GM12878 (cell line): ENCODE measurements at regions not wholly inside any gene's neighbourhood (a gene's known extent, or its start where the extent isn't known, plus 50 kb on each side); places are given as distances from the start of the nearest gene placed in this dataset.

Experiments
- ATAC-seq: fragments of 200-7000 bp; cut with Tn5 transposase; 3 replicates; pipeline ENCODE4 v1.9.1; 2020; ENCODE audit warnings: mild to moderate bottlenecking, moderate library complexity
- BruUV-seq: library from RNA; stranded (reverse); fragments of 400-500 nt; replicated peaks from 2 replicates; lab custom pipeline; 2021; lab: Mats Ljungman, UMichigan
- CTCF ChIA-PET: fragments of 300-600 bp; sonication (Branson Sonifier 250); formaldehyde crosslinking; extraction: SDS; loops from one replicate; lab custom pipeline; 2021; ENCODE audit warnings: inconsistent platforms; lab: Yijun Ruan, JAX
- POLR2A ChIA-PET: fragments of 350-600 bp; formaldehyde crosslinking; extraction: SDS; loops from one replicate; lab custom pipeline; 2021; ENCODE audit warnings: inconsistent platforms; lab: Charles Lee
- RAD21 ChIA-PET: fragments of 300-600 bp; sonication (Branson Sonifier 250); formaldehyde crosslinking; loops from one replicate; lab custom pipeline; 2023; ENCODE audit warnings: antibody characterized with exemption; ENCODE audit not compliant: unreplicated experiment; lab: Charles Lee
- SMC1A ChIA-PET: fragments of 300-600 bp; sonication (Branson Sonifier 250); formaldehyde crosslinking; loops from one replicate; lab custom pipeline; 2023; ENCODE audit not compliant: unreplicated experiment, uncharacterized antibody; lab: Charles Lee
- DNase-seq: peaks from one replicate; pipeline ENCODE4 v3.0.0-alpha.2; 2011; ENCODE audit warnings: low read depth, low spot score
- FAIRE-seq: peaks from 3 replicates; lab custom pipeline; 2011; peaks lifted over from hg19 to GRCh38; lab: Jason Lieb, UNC
- H2AFZ ChIP-seq: 2 replicates; pipeline ENCODE4 v1.6.0; 2011; ENCODE audit warnings: low read depth, low read length, control low read depth; ENCODE audit not compliant: control insufficient read depth
- H3K27ac ChIP-seq: 2 replicates; pipeline ENCODE4 v1.5.1; 2011; ENCODE audit warnings: control low read depth; ENCODE audit not compliant: control insufficient read depth, insufficient read depth
- H3K27me3 ChIP-seq, 2 experiments: replicated peaks in 1 of 2; 2 replicates each; pipeline versions ENCODE4 v1.6.0 to v1.6.1; 2011; ENCODE audit warnings: low read length in 1 of 2; ENCODE audit not compliant: control insufficient read depth in 2 of 2, insufficient read depth in 2 of 2
- H3K36me3 ChIP-seq, 2 experiments: 2 replicates each; pipeline ENCODE4 v1.5.1; 2011; ENCODE audit warnings: low read length in 1 of 2; ENCODE audit not compliant: control insufficient read depth in 2 of 2, insufficient read depth in 2 of 2
- H3K4me1 ChIP-seq: 2 replicates; pipeline ENCODE4 v1.6.1; 2011; ENCODE audit warnings: mild to moderate bottlenecking, low read length, moderate library complexity, mixed read lengths; ENCODE audit not compliant: control insufficient read depth, insufficient read depth
- H3K4me2 ChIP-seq: 2 replicates; pipeline ENCODE4 v1.6.0; 2011; ENCODE audit warnings: control low read depth; ENCODE audit not compliant: control insufficient read depth, insufficient read depth
- H3K4me3 ChIP-seq: fragments of 200-600 bp; sonication (generic); 2 replicates; pipeline ENCODE4 v1.5.1; 2016
- H3K79me2 ChIP-seq: 2 replicates; pipeline ENCODE4 v1.6.0; 2011; ENCODE audit warnings: low read length; ENCODE audit not compliant: control insufficient read depth, insufficient read depth
- H3K9ac ChIP-seq: 2 replicates; pipeline ENCODE4 v1.8.0; 2011; ENCODE audit warnings: low read length, control low read depth, mixed read lengths; ENCODE audit not compliant: control insufficient read depth, insufficient read depth
- H3K9me3 ChIP-seq: replicated peaks from 3 replicates; pipeline ENCODE4 v1.5.1; 2011; ENCODE audit warnings: mild to moderate bottlenecking, low read length; ENCODE audit not compliant: control insufficient read depth, insufficient read depth
- H4K20me1 ChIP-seq: 2 replicates; pipeline ENCODE4 v1.6.0; 2011; ENCODE audit not compliant: control insufficient read depth, insufficient read depth
- CEBPB ChIP-seq, 2 experiments: fragments of 150-350 bp in 1 of 2; IDR thresholded peaks; 2 replicates each; pipeline ENCODE4 v1.6.1; 2012 to 2014; ENCODE audit warnings: low read depth in 2 of 2, low read length in 2 of 2, borderline replicate concordance in 1 of 2, inconsistent platforms in 1 of 2
- KLF5 ChIP-seq: fragments of 450-650 bp; IDR thresholded peaks from 2 replicates; pipeline ENCODE4 v1.6.1; 2014; ENCODE audit warnings: mild to moderate bottlenecking; ENCODE audit not compliant: partially characterized antibody
- MYB ChIP-seq: fragments of 150-350 bp; IDR thresholded peaks from 2 replicates; pipeline ENCODE4 v1.6.1; 2014; ENCODE audit warnings: mild to moderate bottlenecking, low read depth, low read length, borderline replicate concordance
- NFIC ChIP-seq: IDR thresholded peaks from 2 replicates; pipeline ENCODE4 v1.6.1; 2012; ENCODE audit warnings: low read depth, mild to moderate bottlenecking, inconsistent platforms, low read length, moderate library complexity
- NRF1 ChIP-seq: conservative IDR thresholded peaks from 2 replicates; pipeline ENCODE4 v1.6.1; 2011; ENCODE audit warnings: mild to moderate bottlenecking, low read depth, low read length, improper control_type of control experiment
- PKNOX1 ChIP-seq: fragments of 450-650 bp; IDR thresholded peaks from 2 replicates; pipeline ENCODE4 v1.6.1; 2016; ENCODE audit warnings: mild to moderate bottlenecking
- POLR2A ChIP-seq: IDR thresholded peaks from 2 replicates; pipeline ENCODE4 v1.6.1; 2011; ENCODE audit warnings: low read depth, mild to moderate bottlenecking, low read length
- SPI1 ChIP-seq: IDR thresholded peaks from 2 replicates; pipeline ENCODE4 v1.6.1; 2011; ENCODE audit warnings: low read depth, mild to moderate bottlenecking, low read length, moderate library complexity, borderline replicate concordance; ENCODE audit not compliant: insufficient read depth
- STAT1 ChIP-seq: fragments of 450-650 bp; conservative IDR thresholded peaks from 2 replicates; pipeline ENCODE4 v1.6.1; 2014; ENCODE audit warnings: antibody characterized with exemption, mild to moderate bottlenecking
- ZNF217 ChIP-seq: fragments of 450-650 bp; IDR thresholded peaks from 2 replicates; pipeline ENCODE4 v1.6.1; 2017; ENCODE audit warnings: antibody characterized with exemption, mild to moderate bottlenecking
- WGBS: methylation state at CpG from one replicate; pipeline ENCODE4 v1.1.6; 2016; ENCODE audit warnings: low lambda C conversion rate; ENCODE audit not compliant: insufficient replicate concordance, insufficient coverage; ENCODE audit errors: missing lambda C conversion rate; 5-methylcytosine and 5-hydroxymethylcytosine counted together
- in situ Hi-C: fragments of 300-500 bp; cut with MboI; formaldehyde crosslinking; loops from 9 replicates; pipeline ENCODE4 v1.14.3; 2018; ENCODE audit warnings: mixed read lengths
- intact Hi-C: fragments of 100-400 bp; cut with micrococcal nuclease; formaldehyde crosslinking; loops from one replicate; pipeline ENCODE4 v1.14.2; 2022; ENCODE audit not compliant: unreplicated experiment
- TF ChIP-seq, protein P1 (sequence below): IDR thresholded peaks from 2 replicates; pipeline ENCODE4 v1.6.1; 2011; ENCODE audit warnings: low read depth, mild to moderate bottlenecking, low read length, moderate library complexity, borderline replicate concordance; ENCODE audit errors: extremely low read depth

DNA sequence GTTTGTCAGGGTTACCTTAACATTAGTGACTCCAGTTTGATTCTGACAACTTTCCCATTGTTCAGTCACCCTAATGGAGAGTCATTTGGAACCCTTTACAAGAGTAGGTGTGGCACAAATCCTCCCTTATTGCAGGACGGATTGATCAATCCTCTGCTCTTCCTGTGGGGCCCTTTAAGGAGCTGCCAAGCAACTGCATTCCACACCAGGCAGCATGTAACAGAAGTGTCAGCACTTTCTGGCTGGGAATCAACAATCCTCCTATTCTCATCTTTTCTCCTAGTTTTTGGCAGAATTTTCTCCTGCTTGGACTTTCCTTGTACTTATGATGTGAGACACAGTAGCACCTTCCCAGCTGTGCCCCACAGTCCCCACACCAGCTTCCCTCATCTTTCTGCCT lies 177.8 kb downstream of the ST6GAL2 start:
- Histone ChIP-seq H3K4me1 (no peaks in the 10 kb centered on the region), H4K20me1 (no peaks in the 10 kb centered on the region), H3K9ac (no peak overlapping the region), H3K36me3 (no peaks in the 10 kb centered on the region), H3K79me2 (no peaks in the 10 kb centered on the region), H3K9me3 (no peaks in the 10 kb centered on the region), H3K27ac (no peak overlapping the region), H3K4me3 (no peak overlapping the region), H3K4me2 (no peak overlapping the region), H3K27me3 (no peaks in the 10 kb centered on the region), H2AFZ (no peak overlapping the region)
- WGBS, result 0% methylated on average over 1 of the region's 1 CpG
- DNase-seq (no peak), FAIRE-seq (no peak), ATAC-seq (no peak)
- SMC1A ChIA-PET, result no interaction called here
- intact Hi-C loops (no loop called here), in situ Hi-C loops (no loop called here)
- CTCF ChIA-PET, result no interaction called here
- TF ChIP-seq SPI1 (no peak), NRF1 (no peak), KLF5 (no peak), CEBPB (IDR thresholded peaks at IDR 0.05; ENCODE audit: borderline replicate concordance in 1 of 2, low read depth in 2 of 2, low read length in 2 of 2) (no peak), NFIC (no peak), POLR2A (no peak), ZNF217 (no peak), PKNOX1 (no peak), MYB (no peak), STAT1 (no peak)
- TF ChIP-seq, protein P1, sequence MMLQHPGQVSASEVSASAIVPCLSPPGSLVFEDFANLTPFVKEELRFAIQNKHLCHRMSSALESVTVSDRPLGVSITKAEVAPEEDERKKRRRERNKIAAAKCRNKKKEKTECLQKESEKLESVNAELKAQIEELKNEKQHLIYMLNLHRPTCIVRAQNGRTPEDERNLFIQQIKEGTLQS, result no peak
- POLR2A ChIA-PET, result no interaction called here
- RAD21 ChIA-PET, result no interaction called here
- BruUV-seq, result no TSS peak
